ENCODE measurements at regions not wholly inside any gene's neighbourhood (a gene's known extent, or its start where the extent isn't known, plus 50 kb on each side); places are given as distances from the start of the nearest gene placed in this dataset.
A peak's percentile ranks its signal among the peaks of the same experiment; 100 is the strongest.
"Not testable (repeated sequence)": the region's sequence is repeated elsewhere in the genome, so short reads cannot be mapped to it uniquely, and the experiment has no call there.

GRCh38 chr15:66864871-66865281, 162.8 kb downstream of the SMAD6 start:
- no peak overlapping the region for H3K4me3 ChIP-seq (ENCODE audit: low read length)
- H3K4me1 Mint-ChIP-seq = peaks cover 0 to 4% (median 2%) of the 10 kb centered on the region in 3 donors
- ChIA-PET CTCF (interaction anchor here (0.9 to 1.9 kb wide), 2 partner anchors 12 to 14 kb away, joined by 3 to 9 read pairs; no protein-coding TSS in a partner anchor), POLR2A (no interaction called here)
- H3K36me3 ChIP-seq (ENCODE audit: insufficient read depth, low read length) = no peaks in the 10 kb centered on the region
- no peak overlapping the region for H3K27ac ChIP-seq (ENCODE audit: low read depth, low read length)
- H3K27me3 ChIP-seq (ENCODE audit: insufficient read depth, low read length, poor library complexity, severe bottlenecking) = peaks cover 12% of the 10 kb centered on the region
- no peak overlapping the region for H3K4me3 Mint-ChIP-seq
- H3K36me3 Mint-ChIP-seq = no peaks in the 10 kb centered on the region
- H3K4me1 ChIP-seq (ENCODE audit: insufficient read depth, low read length) = no peaks in the 10 kb centered on the region
- H3K9me3 Mint-ChIP-seq = no peaks in the 10 kb centered on the region
- H3K9me3 ChIP-seq (ENCODE audit: low read length) = no peaks in the 10 kb centered on the region
- no peak overlapping the region for H3K27ac Mint-ChIP-seq
- peaks cover 25 to 77% of the 10 kb centered on the region in 2 donors for H3K27me3 Mint-ChIP-seq
- no peak for DNase-seq

GRCh38 chr15:66865622-66866611, 163.9 kb downstream of the SMAD6 start:
- no peak overlapping the region for H3K27ac ChIP-seq (ENCODE audit: low read depth, low read length)
- H3K36me3 Mint-ChIP-seq = no peaks in the 10 kb centered on the region
- no peaks in the 10 kb centered on the region for H3K9me3 ChIP-seq (ENCODE audit: low read length)
- CTCF ChIA-PET = interaction anchor here (1.9 kb wide), 1 partner anchor 15 kb away, joined by 9 read pairs; no protein-coding TSS in a partner anchor
- H3K9me3 Mint-ChIP-seq = peaks cover 0 to 3% (median 0%) of the 10 kb centered on the region in 5 donors
- peaks cover 24 to 72% of the 10 kb centered on the region in 2 donors for H3K27me3 Mint-ChIP-seq
- no peaks in the 10 kb centered on the region for H3K4me1 ChIP-seq (ENCODE audit: insufficient read depth, low read length)
- H3K4me3 ChIP-seq (ENCODE audit: low read length) = no peak overlapping the region
- DNase-seq = peak in 1 of 5 donors; percentile 6
- H3K27me3 ChIP-seq (ENCODE audit: insufficient read depth, low read length, poor library complexity, severe bottlenecking) = peaks cover 12% of the 10 kb centered on the region
- no peak overlapping the region for H3K4me3 Mint-ChIP-seq
- H3K36me3 ChIP-seq (ENCODE audit: insufficient read depth, low read length) = no peaks in the 10 kb centered on the region
- H3K4me1 Mint-ChIP-seq = peaks cover 0 to 4% (median 2%) of the 10 kb centered on the region in 3 donors
- no peak overlapping the region for H3K27ac Mint-ChIP-seq
- POLR2A ChIA-PET = no interaction called here

GRCh38 chr15:66866656-66867055, 164.6 kb downstream of the SMAD6 start:
- H3K4me3 Mint-ChIP-seq = no peak overlapping the region
- H3K4me3 ChIP-seq (ENCODE audit: low read length) = no peak overlapping the region
- no peaks in the 10 kb centered on the region for H3K9me3 ChIP-seq (ENCODE audit: low read length)
- H3K36me3 ChIP-seq (ENCODE audit: insufficient read depth, low read length) = no peaks in the 10 kb centered on the region
- no peaks in the 10 kb centered on the region for H3K4me1 ChIP-seq (ENCODE audit: insufficient read depth, low read length)
- H3K27me3 ChIP-seq (ENCODE audit: insufficient read depth, low read length, poor library complexity, severe bottlenecking) = peaks cover 12% of the 10 kb centered on the region
- ChIA-PET CTCF (no interaction called here), POLR2A (no interaction called here)
- H3K4me1 Mint-ChIP-seq = peaks cover 0 to 4% (median 2%) of the 10 kb centered on the region in 3 donors
- peaks cover 0 to 3% (median 0%) of the 10 kb centered on the region in 5 donors for H3K9me3 Mint-ChIP-seq
- H3K27me3 Mint-ChIP-seq = peaks cover 24 to 67% of the 10 kb centered on the region in 2 donors
- no peak for DNase-seq
- H3K27ac ChIP-seq (ENCODE audit: low read depth, low read length) = no peak overlapping the region
- no peak overlapping the region for H3K27ac Mint-ChIP-seq
- no peaks in the 10 kb centered on the region for H3K36me3 Mint-ChIP-seq

GRCh38 chr15:66868918-66869317, 166.9 kb downstream of the SMAD6 start:
- no peak overlapping the region for H3K4me3 ChIP-seq (ENCODE audit: low read length)
- peaks cover 12% of the 10 kb centered on the region for H3K27me3 ChIP-seq (ENCODE audit: insufficient read depth, low read length, poor library complexity, severe bottlenecking)
- CTCF ChIA-PET = no interaction called here
- peaks cover 21 to 55% of the 10 kb centered on the region in 2 donors for H3K27me3 Mint-ChIP-seq
- no peaks in the 10 kb centered on the region for H3K36me3 Mint-ChIP-seq
- no peak overlapping the region for H3K27ac Mint-ChIP-seq
- H3K36me3 ChIP-seq (ENCODE audit: insufficient read depth, low read length) = no peaks in the 10 kb centered on the region
- POLR2A ChIA-PET = no interaction called here
- H3K4me1 Mint-ChIP-seq = no peaks in the 10 kb centered on the region
- H3K9me3 ChIP-seq (ENCODE audit: low read length) = no peaks in the 10 kb centered on the region
- H3K4me1 ChIP-seq (ENCODE audit: insufficient read depth, low read length) = no peaks in the 10 kb centered on the region
- no peak overlapping the region for H3K27ac ChIP-seq (ENCODE audit: low read depth, low read length)
- peaks cover 0 to 3% (median 0%) of the 10 kb centered on the region in 5 donors for H3K9me3 Mint-ChIP-seq
- H3K4me3 Mint-ChIP-seq = no peak overlapping the region
- no peak for DNase-seq

GRCh38 chr15:66870880-66871388, 168.9 kb downstream of the SMAD6 start:
- Mint-ChIP-seq H3K27ac (no peak overlapping the region), H3K4me1 (no peaks in the 10 kb centered on the region), H3K4me3 (no peak overlapping the region), H3K9me3 (peaks cover 0 to 3% (median 0%) of the 10 kb centered on the region in 5 donors), H3K36me3 (no peaks in the 10 kb centered on the region), H3K27me3 (peaks cover 19 to 42% of the 10 kb centered on the region in 2 donors)
- no peak overlapping the region for H3K4me3 ChIP-seq (ENCODE audit: low read length)
- CTCF ChIA-PET = no interaction called here
- no peak for DNase-seq
- no peak overlapping the region for H3K27ac ChIP-seq (ENCODE audit: low read depth, low read length)
- POLR2A ChIA-PET = no interaction called here
- H3K27me3 ChIP-seq (ENCODE audit: insufficient read depth, low read length, poor library complexity, severe bottlenecking) = peaks cover 12% of the 10 kb centered on the region
- H3K36me3 ChIP-seq (ENCODE audit: insufficient read depth, low read length) = no peaks in the 10 kb centered on the region
- no peaks in the 10 kb centered on the region for H3K4me1 ChIP-seq (ENCODE audit: insufficient read depth, low read length)
- no peaks in the 10 kb centered on the region for H3K9me3 ChIP-seq (ENCODE audit: low read length)

- CTCF ChIA-PET = no interaction called here
- H3K9me3 Mint-ChIP-seq = peaks cover 0 to 3% (median 0%) of the 10 kb centered on the region in 5 donors
- no peak for DNase-seq
- H3K4me3 Mint-ChIP-seq = no peak overlapping the region
- H3K4me1 ChIP-seq (ENCODE audit: insufficient read depth, low read length) = no peaks in the 10 kb centered on the region
- H3K36me3 ChIP-seq (ENCODE audit: insufficient read depth, low read length) = no peaks in the 10 kb centered on the region
- no peak overlapping the region for H3K27ac Mint-ChIP-seq
- POLR2A ChIA-PET = no interaction called here
- peaks cover 18 to 32% of the 10 kb centered on the region in 2 donors for H3K27me3 Mint-ChIP-seq
- H3K4me1 Mint-ChIP-seq = no peaks in the 10 kb centered on the region
- no peaks in the 10 kb centered on the region for H3K9me3 ChIP-seq (ENCODE audit: low read length)
- no peak overlapping the region for H3K27ac ChIP-seq (ENCODE audit: low read depth, low read length)
- H3K4me3 ChIP-seq (ENCODE audit: low read length) = no peak overlapping the region
- H3K27me3 ChIP-seq (ENCODE audit: insufficient read depth, low read length, poor library complexity, severe bottlenecking) = peaks cover 12% of the 10 kb centered on the region
- no peaks in the 10 kb centered on the region for H3K36me3 Mint-ChIP-seq
Observed at GRCh38 chr15:66872405-66872804, 170.4 kb downstream of the SMAD6 start.

GRCh38 chr15:66873331-66873730, 171.3 kb downstream of the SMAD6 start:
- POLR2A ChIA-PET; H3K27ac ChIP-seq (ENCODE audit: low read depth, low read length); H3K9me3 Mint-ChIP-seq; H3K4me1 Mint-ChIP-seq; H3K27ac Mint-ChIP-seq; H3K36me3 ChIP-seq (ENCODE audit: insufficient read depth, low read length); DNase-seq; H3K4me3 ChIP-seq (ENCODE audit: low read length); H3K36me3 Mint-ChIP-seq; H3K4me1 ChIP-seq (ENCODE audit: insufficient read depth, low read length); H3K9me3 ChIP-seq (ENCODE audit: low read length); CTCF ChIA-PET; H3K4me3 Mint-ChIP-seq; H3K27me3 ChIP-seq (ENCODE audit: insufficient read depth, low read length, poor library complexity, severe bottlenecking): not testable (repeated sequence)
- peaks cover 15 to 30% of the 10 kb centered on the region in 2 donors for H3K27me3 Mint-ChIP-seq

GRCh38 chr15:66873856-66874255, 171.8 kb downstream of the SMAD6 start:
- H3K27me3 ChIP-seq (ENCODE audit: insufficient read depth, low read length, poor library complexity, severe bottlenecking) = peaks cover 2% of the 10 kb centered on the region
- Mint-ChIP-seq H3K4me3 (no peak overlapping the region), H3K27ac (no peak overlapping the region), H3K36me3 (no peaks in the 10 kb centered on the region), H3K27me3 (peaks cover 15 to 25% of the 10 kb centered on the region in 2 donors), H3K9me3 (peaks cover 0 to 3% (median 0%) of the 10 kb centered on the region in 5 donors), H3K4me1 (no peaks in the 10 kb centered on the region)
- H3K4me1 ChIP-seq (ENCODE audit: insufficient read depth, low read length) = no peaks in the 10 kb centered on the region
- no peaks in the 10 kb centered on the region for H3K9me3 ChIP-seq (ENCODE audit: low read length)
- ChIA-PET CTCF (no interaction called here), POLR2A (no interaction called here)
- H3K27ac ChIP-seq (ENCODE audit: low read depth, low read length) = no peak overlapping the region
- no peak overlapping the region for H3K4me3 ChIP-seq (ENCODE audit: low read length)
- DNase-seq = no peak
- H3K36me3 ChIP-seq (ENCODE audit: insufficient read depth, low read length) = no peaks in the 10 kb centered on the region
